ENCODE measurements at regions not wholly inside any gene's neighbourhood (a gene's known extent, or its start where the extent isn't known, plus 50 kb on each side); places are given as distances from the start of the nearest gene placed in this dataset.

- TF ChIP-seq CTCF (conservative IDR thresholded peaks at IDR 0.05): no peak
- TF ChIP-seq EZH2 (IDR thresholded peaks at IDR 0.05; ENCODE audit: low read depth): no peak
Measured at GRCh38 chr6:157747370-157747769, 75.7 kb upstream of the SNX9 start.
